GM19438 (cell line): ENCODE measurements at regions not wholly inside any gene's neighbourhood (a gene's known extent, or its start where the extent isn't known, plus 50 kb on each side); places are given as distances from the start of the nearest gene placed in this dataset.

ENCODE experiments used
- ATAC-seq: cut with Tn5 transposase; IDR thresholded peaks from one replicate; pipeline ENCODE4 v1.9.1; 2021; ENCODE audit warnings: low read depth; ENCODE audit not compliant: unreplicated experiment

DNA sequence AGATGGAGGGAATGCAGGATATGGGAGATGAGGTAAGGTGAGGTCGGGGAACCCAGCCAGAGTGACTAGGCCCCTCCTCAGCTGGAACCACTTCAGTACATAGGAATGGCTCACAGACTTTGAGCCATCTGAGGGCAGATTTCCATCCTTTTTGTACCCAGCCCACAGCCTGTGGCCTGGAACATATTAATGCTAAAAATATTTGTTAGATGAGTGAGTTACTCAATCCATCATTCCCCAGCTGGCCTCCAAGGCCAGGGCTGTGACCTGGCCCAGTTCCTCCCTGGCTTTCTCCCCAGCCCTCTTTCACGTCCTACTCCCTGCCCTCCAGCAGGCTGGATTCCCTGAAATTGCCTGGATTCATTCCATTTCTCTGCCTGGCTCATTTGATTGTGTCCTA is 57.2 kb upstream of the PRDM11 start:
- ATAC-seq: no peak

DNA sequence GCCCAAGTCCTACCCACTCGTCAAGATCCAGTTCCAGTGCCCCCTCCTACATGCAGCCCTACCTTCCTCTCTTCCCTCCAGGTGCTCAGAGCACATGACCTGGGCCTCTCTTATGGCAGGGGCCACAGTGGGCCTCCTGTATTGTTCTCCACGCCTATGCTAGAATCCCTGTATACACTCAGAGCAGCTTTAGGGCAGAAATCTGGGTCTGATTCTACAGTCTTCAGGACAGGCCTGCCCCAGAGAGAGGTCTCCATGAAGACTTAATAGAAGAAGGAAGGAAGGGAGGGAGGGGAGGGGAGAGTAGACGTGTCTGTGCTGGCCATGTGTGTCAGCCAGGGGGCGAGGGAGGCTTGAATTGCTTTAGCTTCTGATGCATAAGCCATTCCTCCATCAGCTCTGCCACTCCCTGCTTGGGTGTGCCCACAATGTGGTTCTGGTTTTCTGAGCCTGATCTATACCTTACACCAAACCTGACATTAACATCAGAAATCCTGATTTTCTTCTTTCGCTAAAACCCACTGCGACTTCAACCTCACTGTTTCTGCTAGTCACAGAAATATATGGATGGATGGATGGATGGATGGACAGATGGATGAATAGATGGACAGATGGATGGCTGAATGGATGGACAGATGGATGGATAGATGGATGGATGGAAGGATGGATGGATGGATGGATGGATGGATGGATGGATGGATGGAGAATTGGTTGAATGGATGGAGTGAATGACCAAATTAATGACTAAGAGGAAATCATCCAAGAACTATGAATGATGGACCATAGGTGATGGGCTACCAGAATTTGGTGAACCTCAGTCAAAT is 56.6 kb upstream of the PRDM11 start:
- no peak for ATAC-seq

DNA sequence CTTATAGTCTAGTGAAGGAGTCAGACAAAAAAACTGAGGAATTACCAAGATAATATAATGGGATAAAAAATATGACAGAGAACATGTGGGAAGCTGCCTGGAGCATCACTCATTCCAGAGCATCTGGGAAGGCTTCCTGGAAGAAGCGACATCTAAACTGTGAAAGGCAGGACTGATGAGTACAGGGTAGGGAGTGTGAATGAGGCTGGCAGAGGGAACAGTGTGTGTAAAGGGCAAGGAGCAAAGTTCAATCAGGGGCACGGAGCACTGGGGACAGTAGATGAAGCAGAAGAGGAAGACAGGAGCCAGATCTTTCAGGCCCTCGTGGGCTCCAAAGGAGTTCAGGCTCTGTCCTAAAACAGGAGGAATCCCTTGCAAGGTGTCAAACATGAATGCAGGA is 55.8 kb upstream of the PRDM11 start:
- no peak for ATAC-seq

DNA sequence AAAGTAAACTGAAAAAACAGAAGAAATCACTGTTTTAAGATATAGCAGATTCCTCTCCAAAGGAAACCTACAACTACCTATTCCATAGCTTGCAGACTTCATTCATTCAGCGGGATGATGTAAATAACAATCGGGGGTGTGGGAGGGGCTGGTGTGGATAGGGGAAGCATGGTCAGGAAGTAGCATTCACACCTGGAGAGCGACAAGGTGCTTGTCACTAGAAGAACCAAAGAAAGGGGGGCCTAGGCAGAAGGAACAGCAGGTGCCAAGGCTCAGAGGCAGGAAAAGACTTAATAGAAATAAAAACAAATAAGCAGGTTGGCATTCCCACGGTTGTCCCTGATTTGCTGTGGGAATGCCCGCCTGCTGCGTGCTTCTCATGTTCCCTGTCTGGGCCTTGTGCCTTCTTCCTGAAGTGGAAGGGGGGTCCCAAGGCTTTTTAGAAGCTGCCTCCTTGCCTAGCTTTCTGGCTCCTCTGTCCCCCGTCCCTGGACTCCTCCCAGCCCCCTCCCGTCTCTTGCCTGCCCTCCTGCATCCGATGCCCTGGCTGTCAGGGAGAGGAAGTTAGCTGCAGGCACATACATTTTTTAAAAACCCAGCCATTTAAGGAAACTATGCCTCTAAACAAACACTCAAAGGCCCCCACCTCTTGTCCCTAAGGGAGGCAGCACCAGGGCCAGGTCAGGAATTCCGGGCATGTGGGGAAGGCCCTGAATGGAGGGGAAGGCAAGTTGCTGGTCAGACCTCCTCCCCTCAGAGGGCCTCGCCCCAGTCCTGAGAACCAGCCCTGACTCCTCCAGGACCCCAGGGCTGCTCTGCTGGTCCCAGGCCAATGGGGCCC is 54.7 kb upstream of the PRDM11 start:
- ATAC-seq: no peak

DNA sequence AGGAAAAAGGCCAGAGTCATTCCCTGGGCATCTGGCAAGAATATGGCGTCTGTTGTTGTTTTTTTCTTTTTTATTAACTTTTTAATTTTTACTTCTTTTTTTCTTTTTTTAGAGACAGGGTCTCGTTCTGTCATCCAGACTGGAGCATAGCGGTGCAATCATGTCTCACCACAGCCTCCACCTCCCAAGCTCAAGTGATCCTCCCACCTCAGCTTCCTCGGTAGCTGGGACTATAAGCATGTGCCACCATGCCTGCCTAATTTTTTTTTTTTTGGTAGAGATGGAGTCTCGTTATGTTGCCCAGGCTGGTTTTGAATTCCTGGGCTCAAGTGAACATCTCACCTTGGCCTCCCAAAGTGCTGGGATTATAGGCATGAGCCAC is 54.0 kb upstream of the PRDM11 start:
- no peak for ATAC-seq

DNA sequence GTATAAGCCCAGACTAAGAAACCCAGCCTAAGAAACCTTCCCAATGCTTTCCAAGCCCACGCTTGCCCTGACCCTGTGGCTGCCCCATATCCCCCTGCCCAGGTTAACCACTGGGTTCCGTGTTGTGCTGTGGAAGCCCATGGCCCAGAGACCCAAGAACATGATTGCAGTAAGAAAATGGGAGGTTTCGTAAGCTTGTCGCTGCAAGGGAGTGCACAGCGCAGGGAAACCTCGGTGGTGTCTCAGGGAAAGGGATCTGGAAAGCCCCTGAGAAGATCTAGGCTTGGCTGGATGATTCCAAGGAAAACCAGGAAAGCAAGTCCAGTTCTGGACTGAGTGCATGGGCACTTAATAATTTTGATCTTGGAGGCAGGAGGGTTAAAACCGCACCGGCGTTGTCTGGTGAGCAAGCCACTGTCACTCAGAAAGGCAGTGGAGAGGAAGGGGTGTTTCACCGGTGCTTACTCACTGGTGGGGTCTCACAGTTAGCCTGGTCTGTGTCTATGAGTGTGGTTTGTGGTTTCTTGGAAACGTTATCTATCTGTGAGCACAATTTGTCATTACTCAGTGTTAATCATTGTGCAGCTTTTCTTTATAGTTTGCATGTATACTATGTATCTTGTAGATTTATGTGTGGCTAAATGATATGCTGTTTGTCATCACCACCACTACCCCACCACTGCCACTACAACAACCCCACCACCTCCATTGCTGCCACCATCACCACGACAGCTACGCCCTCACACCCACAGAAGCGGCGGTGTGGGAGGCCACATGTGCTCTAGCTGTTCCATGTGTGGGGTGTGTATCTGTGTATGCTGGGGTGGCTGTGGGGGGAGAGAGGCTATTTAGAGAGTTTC is 53.3 kb upstream of the PRDM11 start:
- no peak for ATAC-seq

DNA sequence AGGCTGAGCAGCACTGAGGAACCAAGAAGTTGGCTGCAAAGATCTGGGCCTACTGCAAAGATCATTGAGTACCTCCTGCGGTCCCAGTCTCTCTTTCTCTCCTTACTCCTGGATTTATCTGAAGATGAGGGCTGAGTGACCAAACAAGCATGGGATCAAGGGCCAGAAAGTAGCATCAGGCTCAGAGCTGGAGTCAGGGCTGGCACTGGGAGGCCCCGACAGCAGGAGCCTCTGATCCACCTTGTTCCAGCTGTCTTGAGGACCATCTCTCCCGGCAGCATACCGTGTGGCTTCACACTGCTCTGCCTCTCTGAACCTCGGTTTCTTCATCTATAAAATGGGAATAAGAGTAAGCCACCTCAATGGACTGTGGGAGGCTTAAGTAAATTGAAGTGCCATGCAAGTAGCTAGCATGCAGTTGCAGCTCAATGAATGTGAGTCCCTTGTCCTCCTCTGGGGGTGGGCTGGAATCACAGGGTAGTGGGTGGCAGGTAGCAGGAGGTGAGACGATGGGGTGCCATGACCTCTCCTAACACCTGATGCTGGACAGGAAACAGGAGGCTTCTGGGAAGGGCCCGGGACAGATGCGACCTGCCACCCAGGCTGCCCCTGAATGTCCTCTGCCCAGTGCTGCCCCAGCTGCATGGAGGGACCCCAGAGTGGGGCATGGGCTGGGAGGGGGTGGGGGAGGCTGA is 52.5 kb upstream of the PRDM11 start:
- ATAC-seq: no peak

DNA sequence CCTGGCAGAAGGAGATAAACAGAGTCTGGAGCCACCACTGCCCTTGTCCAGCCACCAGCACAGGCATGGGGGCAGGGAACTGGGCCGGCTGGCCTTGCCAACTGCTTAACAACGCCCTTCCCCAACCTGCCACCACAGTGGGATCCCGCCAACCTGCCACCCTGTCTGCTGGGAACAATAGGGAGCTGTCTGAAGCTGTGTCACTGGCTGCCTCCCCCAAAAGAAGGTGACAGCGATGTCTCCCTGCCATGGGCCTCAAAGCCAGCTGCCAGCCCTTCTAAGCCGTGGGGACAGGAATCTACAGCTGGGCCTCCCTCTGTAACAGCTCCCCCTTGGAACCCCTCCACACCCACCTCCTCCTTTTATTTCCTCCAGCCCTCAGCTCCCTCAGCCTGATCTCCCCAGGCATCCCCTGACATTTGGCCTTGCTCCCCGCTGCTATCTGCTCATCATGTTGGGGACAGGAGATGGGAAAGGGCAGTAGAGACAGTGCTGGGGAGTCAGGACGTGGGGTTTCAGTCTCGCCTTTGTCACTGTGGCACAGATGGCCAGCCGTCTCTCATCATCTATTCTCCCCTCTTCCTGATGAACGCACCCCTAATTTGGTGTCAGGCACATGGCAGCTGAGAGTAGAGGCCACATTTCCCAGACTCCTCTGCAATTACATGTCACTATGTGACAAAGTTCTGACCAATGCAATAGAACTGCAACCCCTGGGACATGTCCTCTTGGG is 51.3 kb upstream of the PRDM11 start:
- no peak for ATAC-seq

DNA sequence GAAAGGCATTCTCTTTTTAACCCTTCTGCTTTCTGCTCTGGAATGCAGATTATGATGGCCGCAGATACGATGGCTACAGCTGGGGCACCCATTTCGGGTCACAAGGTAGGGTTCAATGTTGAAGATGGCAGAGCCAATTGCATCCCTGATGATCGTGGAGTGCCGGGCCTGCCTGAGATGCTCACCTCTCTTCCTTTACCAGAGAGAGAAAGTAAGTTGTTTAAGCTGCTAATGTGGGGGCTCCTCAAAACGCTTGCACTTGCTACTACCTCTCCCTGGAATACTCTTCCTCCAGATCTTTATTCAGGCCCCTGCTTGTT is 50.8 kb upstream of the PRDM11 start:
- ATAC-seq: no peak

DNA sequence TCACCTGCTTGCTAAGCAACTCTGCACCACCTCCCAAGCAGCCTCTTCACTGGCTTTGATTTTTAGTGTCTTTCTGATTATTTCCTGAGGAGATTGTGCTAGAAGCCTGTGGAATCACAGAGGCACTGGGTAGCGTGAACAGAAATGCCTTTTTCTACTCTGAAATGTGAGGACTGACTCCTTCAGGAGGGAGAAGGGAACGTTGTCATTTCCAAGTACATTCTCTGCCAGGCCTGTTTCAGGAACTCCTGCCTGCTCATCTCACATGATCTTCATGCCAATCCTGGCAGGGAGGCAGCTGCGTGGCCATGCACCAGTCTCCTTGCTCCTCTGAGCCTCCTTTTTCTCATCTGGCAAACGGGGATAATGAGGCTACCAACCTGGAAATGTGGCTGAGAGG is 49.8 kb upstream of the PRDM11 start:
- no peak for ATAC-seq
